BJ (cell line): ENCODE measurements at regions not wholly inside any gene's neighbourhood (a gene's known extent, or its start where the extent isn't known, plus 50 kb on each side); places are given as distances from the start of the nearest gene placed in this dataset.
"Not testable (repeated sequence)": the region's sequence is repeated elsewhere in the genome, so short reads cannot be mapped to it uniquely, and the experiment has no call there.

Experiments
- CTCF ChIA-PET: fragments of 350-600 bp; formaldehyde crosslinking; extraction: SDS; loops from one replicate; lab custom pipeline; 2021; ENCODE audit warnings: antibody characterized with exemption, inconsistent platforms; lab: Yijun Ruan, JAX
- POLR2A ChIA-PET: fragments of 300-600 bp; sonication (Branson Sonifier 250); formaldehyde crosslinking; extraction: SDS; loops from one replicate; lab custom pipeline; 2021; ENCODE audit warnings: antibody characterized with exemption; lab: Charles Lee
- DNase-seq: peaks from one replicate; pipeline ENCODE4 v3.0.0-alpha.2; 2011; ENCODE audit warnings: low read depth
- H3K27me3 ChIP-seq: 2 replicates; pipeline ENCODE4 v1.6.0; 2011; ENCODE audit warnings: low read length; ENCODE audit not compliant: control insufficient read depth, insufficient read depth
- H3K36me3 ChIP-seq: 2 replicates; pipeline ENCODE4 v1.5.1; 2011; ENCODE audit warnings: low read length; ENCODE audit not compliant: control insufficient read depth, insufficient read depth
- H3K4me3 ChIP-seq: 2 replicates; pipeline ENCODE4 v1.5.1; 2011; ENCODE audit warnings: low read depth, mild to moderate bottlenecking, control low read depth, low read length

GRCh38 chr16:29278097-29278871 is 128.2 kb downstream of the NPIPB11 start:
- H3K36me3 ChIP-seq, H3K27me3 ChIP-seq, CTCF ChIA-PET, H3K4me3 ChIP-seq, DNase-seq, POLR2A ChIA-PET: not testable (repeated sequence)

- DNase-seq, CTCF ChIA-PET: not testable (repeated sequence)
Measured at GRCh38 chr16:29276446-29276845, 130.1 kb downstream of the NPIPB11 start.

GRCh38 chr16:29274055-29275035 is 132.2 kb downstream of the NPIPB11 start:
- DNase-seq, POLR2A ChIA-PET, CTCF ChIA-PET: not testable (repeated sequence)

More at GRCh38 chr16:29276446-29276845, 130.1 kb downstream of the NPIPB11 start:
- H3K4me3 ChIP-seq, H3K27me3 ChIP-seq, H3K36me3 ChIP-seq, POLR2A ChIA-PET: not testable (repeated sequence)

GRCh38 chr16:29273298-29274054 is 133.0 kb downstream of the NPIPB11 start:
- DNase-seq, CTCF ChIA-PET, POLR2A ChIA-PET, H3K36me3 ChIP-seq, H3K4me3 ChIP-seq, H3K27me3 ChIP-seq: not testable (repeated sequence)

More at GRCh38 chr16:29274055-29275035, 132.2 kb downstream of the NPIPB11 start:
- H3K4me3 ChIP-seq, H3K36me3 ChIP-seq, H3K27me3 ChIP-seq: not testable (repeated sequence)

GRCh38 chr16:29271721-29272675 is 134.5 kb downstream of the NPIPB11 start:
- H3K36me3 ChIP-seq, H3K27me3 ChIP-seq, H3K4me3 ChIP-seq, CTCF ChIA-PET, POLR2A ChIA-PET: not testable (repeated sequence)
- DNase-seq, result peak; percentile 82

- CTCF ChIA-PET, POLR2A ChIA-PET, H3K36me3 ChIP-seq, H3K27me3 ChIP-seq, DNase-seq, H3K4me3 ChIP-seq: not testable (repeated sequence)
Measured at GRCh38 chr16:29270923-29271322, 135.6 kb downstream of the NPIPB11 start.

GRCh38 chr16:29270033-29270432 is 136.5 kb downstream of the NPIPB11 start:
- POLR2A ChIA-PET, CTCF ChIA-PET, H3K4me3 ChIP-seq, DNase-seq, H3K36me3 ChIP-seq, H3K27me3 ChIP-seq: not testable (repeated sequence)

- CTCF ChIA-PET, H3K27me3 ChIP-seq, POLR2A ChIA-PET, H3K36me3 ChIP-seq, H3K4me3 ChIP-seq: not testable (repeated sequence)
- peak; percentile 67 for DNase-seq
Measured at GRCh38 chr16:29269192-29269811, 137.2 kb downstream of the NPIPB11 start.

GRCh38 chr16:29268785-29269191 is 137.7 kb downstream of the NPIPB11 start:
- DNase-seq, H3K27me3 ChIP-seq, POLR2A ChIA-PET, CTCF ChIA-PET, H3K36me3 ChIP-seq, H3K4me3 ChIP-seq: not testable (repeated sequence)

- H3K27me3 ChIP-seq, DNase-seq, CTCF ChIA-PET, POLR2A ChIA-PET, H3K36me3 ChIP-seq, H3K4me3 ChIP-seq: not testable (repeated sequence)
Measured at GRCh38 chr16:29268348-29268747, 138.2 kb downstream of the NPIPB11 start.

GRCh38 chr16:29267891-29268290 is 138.6 kb downstream of the NPIPB11 start:
- POLR2A ChIA-PET, CTCF ChIA-PET: not testable (repeated sequence)

More at GRCh38 chr16:29267891-29268290, 138.6 kb downstream of the NPIPB11 start:
- H3K4me3 ChIP-seq, DNase-seq, H3K27me3 ChIP-seq, H3K36me3 ChIP-seq: not testable (repeated sequence)
